WTC11 (cell line): ENCODE measurements at regions not wholly inside any gene's neighbourhood (a gene's known extent, or its start where the extent isn't known, plus 50 kb on each side); places are given as distances from the start of the nearest gene placed in this dataset.

ENCODE experiments used
- ATAC-seq: fragments of 200-7000 bp; cut with Tn5 transposase; 2 replicates; pipeline ENCODE4 v1.10.0; 2021; ENCODE audit warnings: mild to moderate bottlenecking, moderate library complexity
- CTCF ChIA-PET: fragments of 300-600 bp; sonication (Branson Sonifier 250); formaldehyde crosslinking; loops from one replicate; lab custom pipeline; 2021; ENCODE audit warnings: antibody characterized with exemption; lab: Charles Lee
- POLR2A ChIA-PET: fragments of 350-600 bp; sonication (Branson Sonifier 250); formaldehyde crosslinking; loops from one replicate; lab custom pipeline; 2021; ENCODE audit warnings: antibody characterized with exemption; lab: Charles Lee
- DNase-seq: peaks from one replicate; pipeline ENCODE4 v3.0.0; 2021; ENCODE audit warnings: low spot score
- H3K27ac Mint-ChIP-seq: 2 replicates; pipeline ENCODE4 v1.8.0; 2021; ENCODE audit warnings: mixed read lengths
- H3K27me3 Mint-ChIP-seq: 2 replicates; pipeline ENCODE4 v1.8.0; 2021; ENCODE audit warnings: low read depth, mild to moderate bottlenecking, moderate library complexity, mixed read lengths
- H3K36me3 Mint-ChIP-seq: 2 replicates; pipeline ENCODE4 v1.8.0; 2021; ENCODE audit warnings: mixed read lengths
- H3K4me1 Mint-ChIP-seq: 2 replicates; pipeline ENCODE4 v1.8.0; 2022; ENCODE audit warnings: mixed read lengths
- H3K4me3 Mint-ChIP-seq: 2 replicates; pipeline ENCODE4 v1.8.0; 2021; ENCODE audit warnings: mild to moderate bottlenecking, moderate library complexity, mixed read lengths
- H3K9me3 Mint-ChIP-seq: 2 replicates; pipeline ENCODE4 v1.8.0; 2021; ENCODE audit warnings: mixed read lengths
- AFF4 ChIP-seq: sonication (generic); formaldehyde crosslinking; IDR thresholded peaks from 2 replicates; pipeline ENCODE4 v1.8.1; 2023; ENCODE audit warnings: mild to moderate bottlenecking, missing genetic modification reagents, borderline replicate concordance
- AR ChIP-seq: fragments of 250-450 bp; sonication (Bioruptor Pico); IDR thresholded peaks from 2 replicates; pipeline ENCODE4 v1.9.0; 2021; ENCODE audit warnings: mild to moderate bottlenecking
- CBFB ChIP-seq: sonication (generic); formaldehyde crosslinking; IDR thresholded peaks from 2 replicates; pipeline ENCODE4 v1.8.1; 2022; ENCODE audit warnings: mild to moderate bottlenecking, low read depth, missing genetic modification reagents
- FOXJ3 ChIP-seq: sonication (generic); formaldehyde crosslinking; IDR thresholded peaks from 2 replicates; pipeline ENCODE4 v1.9.0; 2021; ENCODE audit warnings: missing genetic modification reagents, mild to moderate bottlenecking, borderline replicate concordance
- GTF2I ChIP-seq: fragments of 250-450 bp; sonication (Bioruptor Pico); conservative IDR thresholded peaks from 2 replicates; pipeline ENCODE4 v1.4.0; 2021; ENCODE audit warnings: mild to moderate bottlenecking
- MYBL2 ChIP-seq: sonication (generic); formaldehyde crosslinking; IDR thresholded peaks from 2 replicates; pipeline ENCODE4 v1.8.1; 2023; ENCODE audit warnings: mild to moderate bottlenecking, moderate library complexity, missing genetic modification reagents
- NR1H2 ChIP-seq: sonication (generic); formaldehyde crosslinking; IDR thresholded peaks from 2 replicates; pipeline ENCODE4 v1.9.0; 2021; ENCODE audit warnings: mild to moderate bottlenecking, moderate library complexity, missing genetic modification reagents
- NR2C2 ChIP-seq: sonication (generic); formaldehyde crosslinking; IDR thresholded peaks from 2 replicates; pipeline ENCODE4 v1.8.0; 2022; ENCODE audit warnings: mild to moderate bottlenecking, missing genetic modification reagents
- NR3C1 ChIP-seq: sonication (generic); formaldehyde crosslinking; conservative IDR thresholded peaks from 2 replicates; pipeline ENCODE4 v1.8.1; 2023; ENCODE audit warnings: low read depth, mild to moderate bottlenecking, missing genetic modification reagents
- SMAD3 ChIP-seq: sonication (generic); formaldehyde crosslinking; IDR thresholded peaks from 2 replicates; pipeline ENCODE4 v1.8.0; 2022; ENCODE audit warnings: missing genetic modification reagents, mild to moderate bottlenecking, borderline replicate concordance
- STAT6 ChIP-seq: sonication (generic); formaldehyde crosslinking; conservative IDR thresholded peaks from 2 replicates; pipeline ENCODE4 v1.8.1; 2023; ENCODE audit warnings: mild to moderate bottlenecking, low read depth, missing genetic modification reagents, moderate library complexity
- TEAD4 ChIP-seq: sonication (generic); formaldehyde crosslinking; IDR thresholded peaks from 2 replicates; pipeline ENCODE4 v1.8.0; 2022; ENCODE audit warnings: mild to moderate bottlenecking, missing genetic modification reagents
- TP53 ChIP-seq: sonication (generic); formaldehyde crosslinking; IDR thresholded peaks from 2 replicates; pipeline ENCODE4 v1.8.1; 2023; ENCODE audit warnings: mild to moderate bottlenecking, missing genetic modification reagents
- ZNF232 ChIP-seq: sonication (generic); formaldehyde crosslinking; IDR thresholded peaks from 2 replicates; pipeline ENCODE4 v1.8.0; 2022; ENCODE audit warnings: mild to moderate bottlenecking, missing genetic modification reagents
- ZNF317 ChIP-seq: sonication (generic); formaldehyde crosslinking; IDR thresholded peaks from 2 replicates; pipeline ENCODE4 v1.8.1; 2023; ENCODE audit warnings: low read depth, mild to moderate bottlenecking, moderate library complexity, missing genetic modification reagents, borderline replicate concordance
- ZNF416 ChIP-seq: fragments of 250-450 bp; sonication (Bioruptor Pico); IDR thresholded peaks from 2 replicates; pipeline ENCODE4 v1.9.0; 2021; ENCODE audit warnings: mild to moderate bottlenecking, inconsistent platforms
- ZNF512 ChIP-seq: sonication (generic); formaldehyde crosslinking; IDR thresholded peaks from 2 replicates; pipeline ENCODE4 v1.8.1; 2022; ENCODE audit warnings: missing genetic modification reagents, borderline replicate concordance
- TF ChIP-seq, protein P1 (sequence below): sonication (generic); formaldehyde crosslinking; IDR thresholded peaks from 2 replicates; pipeline ENCODE4 v1.8.1; 2022; ENCODE audit warnings: mild to moderate bottlenecking, moderate library complexity, missing genetic modification reagents
- TF ChIP-seq, protein P2 (sequence below): sonication (generic); formaldehyde crosslinking; IDR thresholded peaks from 2 replicates; pipeline ENCODE4 v1.8.0; 2022; ENCODE audit warnings: mild to moderate bottlenecking, missing genetic modification reagents

DNA sequence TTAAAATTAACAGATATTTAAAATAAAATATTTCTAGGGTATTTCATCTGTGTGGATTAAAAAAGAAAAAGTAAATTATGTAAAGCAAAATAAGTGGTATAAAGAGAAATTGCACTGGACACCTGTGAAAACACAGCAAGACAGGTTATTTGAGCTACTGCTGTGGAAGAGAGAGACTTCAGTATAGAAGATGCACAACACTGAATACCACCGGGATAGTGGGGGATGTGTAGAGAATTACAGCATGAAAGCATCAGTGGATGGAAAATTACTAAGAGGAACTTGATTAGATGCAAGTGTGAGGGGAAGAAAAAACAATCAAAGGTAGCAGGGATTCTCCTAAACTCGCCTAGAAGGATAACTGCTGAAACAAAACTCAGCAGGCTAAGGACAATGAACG is 1242.5 kb upstream of the GBE1 start:
- H3K4me1 Mint-ChIP-seq = peaks cover 88% of the 10 kb centered on the region

GRCh38 chr3:83002869-83003445 is 1241.5 kb upstream of the GBE1 start:
- H3K4me1 Mint-ChIP-seq = peaks cover 82% of the 10 kb centered on the region
- H3K9me3 Mint-ChIP-seq = peaks cover under 1% of the 10 kb centered on the region; the same call in 1 of the 2 replicates
- DNase-seq = no peak
- no peaks in the 10 kb centered on the region for H3K36me3 Mint-ChIP-seq
- peak overlapping the region; percentile 62; the same call in 1 of the 2 replicates for H3K27ac Mint-ChIP-seq
- TF ChIP-seq CBFB (CRISPR knock-in tag) (no peak), SMAD3 (CRISPR knock-in tag) (no peak), ZNF416 (CRISPR knock-in tag) (no peak)
- ATAC-seq = no peak
- ChIA-PET CTCF (no interaction called here), POLR2A (no interaction called here)
- H3K27me3 Mint-ChIP-seq = no peaks in the 10 kb centered on the region
- peak overlapping the region; percentile 15; the same call in 1 of the 2 replicates for H3K4me3 Mint-ChIP-seq

More for the DNA sequence above, 1242.5 kb upstream of the GBE1 start:
- CTCF ChIA-PET = no interaction called here
- Mint-ChIP-seq H3K36me3 (no peaks in the 10 kb centered on the region), H3K4me3 (peak overlapping the region; percentile 2; the same call in 1 of the 2 replicates)
- ATAC-seq = no peak
- no peak for DNase-seq
- no peak for TF ChIP-seq ZNF232 (CRISPR knock-in tag)
- TF ChIP-seq, all 79 proteins: peak for 0
- H3K9me3 Mint-ChIP-seq = no peaks in the 10 kb centered on the region
- H3K27me3 Mint-ChIP-seq = no peaks in the 10 kb centered on the region
- POLR2A ChIA-PET = no interaction called here
- peak overlapping the region; percentile 92 for H3K27ac Mint-ChIP-seq

GRCh38 chr3:82999777-83000176 is 1238.3 kb upstream of the GBE1 start:
- ChIA-PET CTCF (no interaction called here), POLR2A (no interaction called here)
- Mint-ChIP-seq H3K27ac (no peak overlapping the region; the same call in 1 of the 2 replicates), H3K9me3 (peaks cover 29% of the 10 kb centered on the region), H3K4me3 (no peak overlapping the region), H3K27me3 (no peaks in the 10 kb centered on the region), H3K36me3 (peaks cover 19% of the 10 kb centered on the region), H3K4me1 (peaks cover 52% of the 10 kb centered on the region)
- ATAC-seq = no peak
- DNase-seq = no peak
- TF ChIP-seq TEAD4 (CRISPR knock-in tag) = no peak
- TF ChIP-seq GTF2I (CRISPR knock-in tag) = no peak
- no peak for TF ChIP-seq STAT6 (CRISPR knock-in tag)
- no peak for TF ChIP-seq NR3C1
- no peak for TF ChIP-seq AFF4 (CRISPR knock-in tag)
- no peak for TF ChIP-seq MYBL2
- TF ChIP-seq, protein P1, sequence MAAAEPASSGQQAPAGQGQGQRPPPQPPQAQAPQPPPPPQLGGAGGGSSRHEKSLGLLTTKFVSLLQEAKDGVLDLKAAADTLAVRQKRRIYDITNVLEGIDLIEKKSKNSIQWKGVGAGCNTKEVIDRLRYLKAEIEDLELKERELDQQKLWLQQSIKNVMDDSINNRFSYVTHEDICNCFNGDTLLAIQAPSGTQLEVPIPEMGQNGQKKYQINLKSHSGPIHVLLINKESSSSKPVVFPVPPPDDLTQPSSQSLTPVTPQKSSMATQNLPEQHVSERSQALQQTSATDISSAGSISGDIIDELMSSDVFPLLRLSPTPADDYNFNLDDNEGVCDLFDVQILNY (CRISPR knock-in tag) = no peak
- no peak for TF ChIP-seq ZNF317 (CRISPR knock-in tag)
- no peak for TF ChIP-seq TP53 (CRISPR knock-in tag)
- no peak for TF ChIP-seq AR (CRISPR knock-in tag)
- TF ChIP-seq, protein P2, sequence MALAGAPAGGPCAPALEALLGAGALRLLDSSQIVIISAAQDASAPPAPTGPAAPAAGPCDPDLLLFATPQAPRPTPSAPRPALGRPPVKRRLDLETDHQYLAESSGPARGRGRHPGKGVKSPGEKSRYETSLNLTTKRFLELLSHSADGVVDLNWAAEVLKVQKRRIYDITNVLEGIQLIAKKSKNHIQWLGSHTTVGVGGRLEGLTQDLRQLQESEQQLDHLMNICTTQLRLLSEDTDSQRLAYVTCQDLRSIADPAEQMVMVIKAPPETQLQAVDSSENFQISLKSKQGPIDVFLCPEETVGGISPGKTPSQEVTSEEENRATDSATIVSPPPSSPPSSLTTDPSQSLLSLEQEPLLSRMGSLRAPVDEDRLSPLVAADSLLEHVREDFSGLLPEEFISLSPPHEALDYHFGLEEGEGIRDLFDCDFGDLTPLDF (CRISPR knock-in tag) = no peak
- no peak for TF ChIP-seq ZNF512 (CRISPR knock-in tag)
- TF ChIP-seq NR2C2 (CRISPR knock-in tag) = no peak
- TF ChIP-seq NR1H2 (CRISPR knock-in tag) = no peak
- no peak for TF ChIP-seq FOXJ3
